ENCODE measurements at regions not wholly inside any gene's neighbourhood (a gene's known extent, or its start where the extent isn't known, plus 50 kb on each side); places are given as distances from the start of the nearest gene placed in this dataset.

DNA sequence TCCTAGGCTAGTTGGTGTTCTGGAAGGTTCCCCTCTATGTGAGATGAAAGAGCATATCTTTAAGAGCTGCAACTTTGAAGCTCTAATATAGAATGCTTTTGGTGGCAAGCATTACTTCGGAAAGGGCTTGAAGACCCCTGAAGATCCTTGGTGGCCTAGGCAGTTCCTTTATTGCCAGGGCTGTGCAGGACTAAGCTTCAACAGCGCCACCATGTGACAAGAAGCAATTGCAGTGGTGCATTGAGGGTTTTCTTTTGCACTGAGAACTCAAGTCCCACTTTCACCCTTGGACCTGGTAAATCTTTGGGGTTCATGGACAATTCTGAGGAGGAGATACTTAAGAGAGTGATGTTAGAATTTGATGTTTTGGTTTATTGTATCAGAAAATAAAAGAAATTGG, 237.4 kb upstream of the GMDS start:
- TF ChIP-seq, protein P1, sequence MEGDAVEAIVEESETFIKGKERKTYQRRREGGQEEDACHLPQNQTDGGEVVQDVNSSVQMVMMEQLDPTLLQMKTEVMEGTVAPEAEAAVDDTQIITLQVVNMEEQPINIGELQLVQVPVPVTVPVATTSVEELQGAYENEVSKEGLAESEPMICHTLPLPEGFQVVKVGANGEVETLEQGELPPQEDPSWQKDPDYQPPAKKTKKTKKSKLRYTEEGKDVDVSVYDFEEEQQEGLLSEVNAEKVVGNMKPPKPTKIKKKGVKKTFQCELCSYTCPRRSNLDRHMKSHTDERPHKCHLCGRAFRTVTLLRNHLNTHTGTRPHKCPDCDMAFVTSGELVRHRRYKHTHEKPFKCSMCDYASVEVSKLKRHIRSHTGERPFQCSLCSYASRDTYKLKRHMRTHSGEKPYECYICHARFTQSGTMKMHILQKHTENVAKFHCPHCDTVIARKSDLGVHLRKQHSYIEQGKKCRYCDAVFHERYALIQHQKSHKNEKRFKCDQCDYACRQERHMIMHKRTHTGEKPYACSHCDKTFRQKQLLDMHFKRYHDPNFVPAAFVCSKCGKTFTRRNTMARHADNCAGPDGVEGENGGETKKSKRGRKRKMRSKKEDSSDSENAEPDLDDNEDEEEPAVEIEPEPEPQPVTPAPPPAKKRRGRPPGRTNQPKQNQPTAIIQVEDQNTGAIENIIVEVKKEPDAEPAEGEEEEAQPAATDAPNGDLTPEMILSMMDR (IDR thresholded peaks at IDR 0.05; ENCODE audit: low read length): peak; percentile 12; the same call in 1 of the 2 replicates
- TF ChIP-seq EZH2 (IDR thresholded peaks at IDR 0.05; ENCODE audit: borderline replicate concordance, low read length): no peak

Data from OCI-LY1 (cell line).